ENCODE measurements at regions not wholly inside any gene's neighbourhood (a gene's known extent, or its start where the extent isn't known, plus 50 kb on each side); places are given as distances from the start of the nearest gene placed in this dataset.

DNA sequence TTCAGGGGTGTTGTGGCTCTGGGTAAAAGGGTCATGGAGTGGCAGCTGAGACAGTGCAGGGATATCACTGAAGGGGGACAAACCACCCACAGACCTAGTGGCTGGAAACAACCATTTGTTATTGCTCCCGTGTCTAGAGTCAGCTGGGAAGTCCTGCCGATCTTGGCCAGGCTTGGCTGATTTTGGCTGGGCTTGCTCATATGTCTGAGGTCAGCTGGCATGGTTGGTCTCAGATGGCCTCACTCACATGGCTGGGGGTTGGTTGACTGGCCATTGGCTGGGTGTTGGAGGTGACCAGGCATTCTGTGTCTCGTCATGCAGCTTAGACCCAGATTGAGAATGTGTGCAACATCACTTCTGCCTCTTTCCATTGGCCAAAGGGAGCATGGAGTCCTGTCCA is 203.8 kb upstream of the POU3F1 start:
- Histone ChIP-seq H4K20me1 (ENCODE audit: low read depth, low read length) (no peaks in the 10 kb centered on the region), H3K27ac (ENCODE audit: low read depth, low read length) (no peak overlapping the region), H3K4me2 (ENCODE audit: low read depth, low read length, poor library complexity, severe bottlenecking) (no peak overlapping the region), H3K9me2 (replicated peaks; ENCODE audit: insufficient read depth, low read length) (no peaks in the 10 kb centered on the region), H3F3A (ENCODE audit: insufficient read depth) (no peaks in the 10 kb centered on the region), H3K9ac (ENCODE audit: low read length) (no peak overlapping the region), H2AFZ (ENCODE audit: low read depth, low read length, severe bottlenecking) (no peak overlapping the region), H3K9me3 (ENCODE audit: insufficient read depth, low read length) (no peaks in the 10 kb centered on the region), H3K79me2 (ENCODE audit: insufficient read depth, low read length) (no peaks in the 10 kb centered on the region), H3K36me3 (ENCODE audit: low read length) (no peaks in the 10 kb centered on the region), H3K4me3 (ENCODE audit: insufficient read depth, low read length, poor library complexity, severe bottlenecking) (no peak overlapping the region), H3K27me3 (ENCODE audit: low read length) (no peaks in the 10 kb centered on the region)
- no peak for TF ChIP-seq EZH2phosphoT487 (conservative IDR thresholded peaks at IDR 0.05; ENCODE audit: low read length)
- TF ChIP-seq, protein P1, sequence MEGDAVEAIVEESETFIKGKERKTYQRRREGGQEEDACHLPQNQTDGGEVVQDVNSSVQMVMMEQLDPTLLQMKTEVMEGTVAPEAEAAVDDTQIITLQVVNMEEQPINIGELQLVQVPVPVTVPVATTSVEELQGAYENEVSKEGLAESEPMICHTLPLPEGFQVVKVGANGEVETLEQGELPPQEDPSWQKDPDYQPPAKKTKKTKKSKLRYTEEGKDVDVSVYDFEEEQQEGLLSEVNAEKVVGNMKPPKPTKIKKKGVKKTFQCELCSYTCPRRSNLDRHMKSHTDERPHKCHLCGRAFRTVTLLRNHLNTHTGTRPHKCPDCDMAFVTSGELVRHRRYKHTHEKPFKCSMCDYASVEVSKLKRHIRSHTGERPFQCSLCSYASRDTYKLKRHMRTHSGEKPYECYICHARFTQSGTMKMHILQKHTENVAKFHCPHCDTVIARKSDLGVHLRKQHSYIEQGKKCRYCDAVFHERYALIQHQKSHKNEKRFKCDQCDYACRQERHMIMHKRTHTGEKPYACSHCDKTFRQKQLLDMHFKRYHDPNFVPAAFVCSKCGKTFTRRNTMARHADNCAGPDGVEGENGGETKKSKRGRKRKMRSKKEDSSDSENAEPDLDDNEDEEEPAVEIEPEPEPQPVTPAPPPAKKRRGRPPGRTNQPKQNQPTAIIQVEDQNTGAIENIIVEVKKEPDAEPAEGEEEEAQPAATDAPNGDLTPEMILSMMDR (IDR thresholded peaks at IDR 0.05; ENCODE audit: insufficient read depth, low read length, poor library complexity, severe bottlenecking), result no peak

DNA sequence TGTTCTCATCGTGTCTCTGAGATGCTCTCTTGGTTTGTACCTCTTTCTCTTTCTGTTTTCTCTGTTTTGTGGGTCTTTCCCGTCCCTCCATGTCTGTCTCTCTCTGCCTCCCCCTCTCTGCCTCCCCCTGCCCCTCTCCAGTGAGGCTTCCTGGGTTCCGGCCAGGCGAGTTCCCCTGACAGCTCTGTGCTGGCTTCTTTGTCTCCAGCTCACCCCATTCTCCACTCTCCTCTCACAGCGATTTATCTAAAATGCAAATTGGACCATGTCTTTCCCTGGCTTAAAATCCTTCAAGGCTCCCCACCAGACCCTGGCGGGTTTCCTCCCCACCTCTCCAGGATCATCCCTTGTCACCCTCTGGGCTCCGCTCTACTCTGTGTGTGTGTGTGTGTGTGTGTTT is 202.4 kb upstream of the POU3F1 start:
- no peaks in the 10 kb centered on the region for H3K27me3 ChIP-seq (ENCODE audit: low read length)
- TF ChIP-seq, protein P1 (IDR thresholded peaks at IDR 0.05; ENCODE audit: insufficient read depth, low read length, poor library complexity, severe bottlenecking), result no peak
- no peak for TF ChIP-seq EZH2phosphoT487 (conservative IDR thresholded peaks at IDR 0.05; ENCODE audit: low read length)
- H3K79me2 ChIP-seq (ENCODE audit: insufficient read depth, low read length), result no peaks in the 10 kb centered on the region

DNA sequence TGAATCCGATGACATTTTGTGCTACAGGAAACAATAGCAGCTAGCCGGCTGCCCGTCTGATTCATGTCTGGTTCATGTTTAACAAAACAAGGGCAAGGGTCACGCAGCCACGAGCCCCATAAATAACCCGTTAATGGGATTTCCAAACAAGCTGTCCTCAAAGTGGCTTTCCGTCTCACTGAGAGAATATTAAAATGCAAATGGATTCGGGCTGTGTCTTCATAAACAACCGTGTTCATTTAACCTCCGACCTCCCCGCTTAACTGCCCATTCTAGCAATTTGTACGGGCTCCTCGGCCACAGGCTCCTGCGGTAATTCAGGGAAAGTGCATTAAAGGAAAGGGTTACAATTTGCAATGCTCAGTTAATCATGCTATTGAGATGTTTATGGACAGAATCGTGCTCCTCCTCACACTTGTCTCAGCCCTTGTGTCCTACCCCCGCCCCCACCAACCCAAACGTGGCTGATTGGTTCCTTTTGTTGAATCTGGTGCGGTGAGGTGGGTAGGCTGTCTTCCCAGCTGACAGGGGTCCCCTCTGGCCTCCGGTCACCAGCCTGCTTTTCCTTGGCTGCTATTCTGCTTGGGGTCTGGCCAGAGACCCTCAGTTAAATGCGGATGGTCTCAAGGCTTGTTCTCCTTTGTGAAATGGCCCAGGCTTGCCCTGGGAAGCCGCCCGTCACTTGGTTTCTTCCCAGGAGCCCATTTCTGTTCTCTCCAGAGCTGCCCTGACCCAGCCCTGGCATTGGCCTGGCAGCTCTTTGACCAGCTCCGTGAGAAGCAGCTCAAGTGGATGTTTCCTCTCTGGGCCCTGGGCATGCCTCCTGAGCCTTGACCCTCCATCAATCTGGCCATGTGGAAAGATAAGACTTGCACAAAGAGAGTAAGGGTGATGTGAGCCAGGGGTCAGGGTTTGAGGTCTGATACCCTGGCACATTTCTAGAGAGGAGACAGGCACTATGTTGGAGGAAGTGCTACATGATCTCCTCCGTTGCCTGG is 200.7 kb upstream of the POU3F1 start:
- H3K4me3 ChIP-seq (ENCODE audit: insufficient read depth, low read length, poor library complexity, severe bottlenecking), result no peak overlapping the region
- no peak overlapping the region for H3K4me2 ChIP-seq (ENCODE audit: low read depth, low read length, poor library complexity, severe bottlenecking)
- no peaks in the 10 kb centered on the region for H3K79me2 ChIP-seq (ENCODE audit: insufficient read depth, low read length)
- no peaks in the 10 kb centered on the region for H4K20me1 ChIP-seq (ENCODE audit: low read depth, low read length)
- TF ChIP-seq, protein P1 (IDR thresholded peaks at IDR 0.05; ENCODE audit: insufficient read depth, low read length, poor library complexity, severe bottlenecking), result no peak
- no peak for TF ChIP-seq EZH2phosphoT487 (conservative IDR thresholded peaks at IDR 0.05; ENCODE audit: low read length)
- H3K9me2 ChIP-seq (replicated peaks; ENCODE audit: insufficient read depth, low read length), result no peaks in the 10 kb centered on the region
- no peaks in the 10 kb centered on the region for H3K9me3 ChIP-seq (ENCODE audit: insufficient read depth, low read length)
- no peak overlapping the region for H3K9ac ChIP-seq (ENCODE audit: low read length)
- H3K27me3 ChIP-seq (ENCODE audit: low read length), result no peaks in the 10 kb centered on the region
- H3F3A ChIP-seq (ENCODE audit: insufficient read depth), result no peaks in the 10 kb centered on the region
- H3K27ac ChIP-seq (ENCODE audit: low read depth, low read length), result no peak overlapping the region
- H3K36me3 ChIP-seq (ENCODE audit: low read length), result no peaks in the 10 kb centered on the region
- no peak overlapping the region for H2AFZ ChIP-seq (ENCODE audit: low read depth, low read length, severe bottlenecking)

More for the DNA sequence above, 202.4 kb upstream of the POU3F1 start:
- Histone ChIP-seq H2AFZ (ENCODE audit: low read depth, low read length, severe bottlenecking) (no peak overlapping the region), H3F3A (ENCODE audit: insufficient read depth) (no peaks in the 10 kb centered on the region), H3K4me2 (ENCODE audit: low read depth, low read length, poor library complexity, severe bottlenecking) (no peak overlapping the region), H3K27ac (ENCODE audit: low read depth, low read length) (no peak overlapping the region), H3K4me3 (ENCODE audit: insufficient read depth, low read length, poor library complexity, severe bottlenecking) (no peak overlapping the region), H3K36me3 (ENCODE audit: low read length) (no peaks in the 10 kb centered on the region), H3K9me2 (replicated peaks; ENCODE audit: insufficient read depth, low read length) (no peaks in the 10 kb centered on the region), H3K9me3 (ENCODE audit: insufficient read depth, low read length) (no peaks in the 10 kb centered on the region), H4K20me1 (ENCODE audit: low read depth, low read length) (no peaks in the 10 kb centered on the region), H3K9ac (ENCODE audit: low read length) (no peak overlapping the region)
